ENCODE measurements at regions not wholly inside any gene's neighbourhood (a gene's known extent, or its start where the extent isn't known, plus 50 kb on each side); places are given as distances from the start of the nearest gene placed in this dataset.
"Not testable (repeated sequence)": the region's sequence is repeated elsewhere in the genome, so short reads cannot be mapped to it uniquely, and the experiment has no call there.

GRCh38 chr4:103810308-103810707, 90.5 kb upstream of the TACR3 start:
- TF ChIP-seq, protein P1, sequence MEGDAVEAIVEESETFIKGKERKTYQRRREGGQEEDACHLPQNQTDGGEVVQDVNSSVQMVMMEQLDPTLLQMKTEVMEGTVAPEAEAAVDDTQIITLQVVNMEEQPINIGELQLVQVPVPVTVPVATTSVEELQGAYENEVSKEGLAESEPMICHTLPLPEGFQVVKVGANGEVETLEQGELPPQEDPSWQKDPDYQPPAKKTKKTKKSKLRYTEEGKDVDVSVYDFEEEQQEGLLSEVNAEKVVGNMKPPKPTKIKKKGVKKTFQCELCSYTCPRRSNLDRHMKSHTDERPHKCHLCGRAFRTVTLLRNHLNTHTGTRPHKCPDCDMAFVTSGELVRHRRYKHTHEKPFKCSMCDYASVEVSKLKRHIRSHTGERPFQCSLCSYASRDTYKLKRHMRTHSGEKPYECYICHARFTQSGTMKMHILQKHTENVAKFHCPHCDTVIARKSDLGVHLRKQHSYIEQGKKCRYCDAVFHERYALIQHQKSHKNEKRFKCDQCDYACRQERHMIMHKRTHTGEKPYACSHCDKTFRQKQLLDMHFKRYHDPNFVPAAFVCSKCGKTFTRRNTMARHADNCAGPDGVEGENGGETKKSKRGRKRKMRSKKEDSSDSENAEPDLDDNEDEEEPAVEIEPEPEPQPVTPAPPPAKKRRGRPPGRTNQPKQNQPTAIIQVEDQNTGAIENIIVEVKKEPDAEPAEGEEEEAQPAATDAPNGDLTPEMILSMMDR (IDR thresholded peaks at IDR 0.05), result not testable (repeated sequence)
- TF ChIP-seq POLR2A (IDR thresholded peaks at IDR 0.05); POLR2AphosphoS5 (IDR thresholded peaks at IDR 0.05; ENCODE audit: insufficient read depth in 1 of 2, low read depth in 1 of 2): not testable (repeated sequence)
